ENCODE measurements at regions not wholly inside any gene's neighbourhood (a gene's known extent, or its start where the extent isn't known, plus 50 kb on each side); places are given as distances from the start of the nearest gene placed in this dataset.

- Histone ChIP-seq H3K4me1 (ENCODE audit: insufficient read depth, low read length) (no peaks in the 10 kb centered on the region), H3K4me3 (ENCODE audit: low read length) (no peak overlapping the region), H3K27me3 (ENCODE audit: insufficient read depth, low read length) (no peaks in the 10 kb centered on the region), H2AFZ (ENCODE audit: low read depth, low read length) (no peak overlapping the region), H3K36me3 (ENCODE audit: insufficient read depth, low read length) (no peaks in the 10 kb centered on the region), H3K9me3 (ENCODE audit: low read length) (no peaks in the 10 kb centered on the region)
Observed at GRCh38 chr14:26730929-26731618, 133.2 kb upstream of the NOVA1 start.

- no peak overlapping the region for H2AFZ ChIP-seq (ENCODE audit: low read depth, low read length)
- no peaks in the 10 kb centered on the region for H3K9me3 ChIP-seq (ENCODE audit: low read length)
- H3K27me3 ChIP-seq (ENCODE audit: insufficient read depth, low read length), result no peaks in the 10 kb centered on the region
- no peak overlapping the region for H3K4me3 ChIP-seq (ENCODE audit: low read length)
- no peaks in the 10 kb centered on the region for H3K4me1 ChIP-seq (ENCODE audit: insufficient read depth, low read length)
- no peaks in the 10 kb centered on the region for H3K36me3 ChIP-seq (ENCODE audit: insufficient read depth, low read length)
Observed at GRCh38 chr14:26735811-26736210, 138.0 kb upstream of the NOVA1 start.

- no peak overlapping the region for H2AFZ ChIP-seq (ENCODE audit: low read depth, low read length)
- no peaks in the 10 kb centered on the region for H3K36me3 ChIP-seq (ENCODE audit: insufficient read depth, low read length)
- H3K27me3 ChIP-seq (ENCODE audit: insufficient read depth, low read length), result no peaks in the 10 kb centered on the region
- no peaks in the 10 kb centered on the region for H3K9me3 ChIP-seq (ENCODE audit: low read length)
- H3K4me3 ChIP-seq (ENCODE audit: low read length), result no peak overlapping the region
- no peaks in the 10 kb centered on the region for H3K4me1 ChIP-seq (ENCODE audit: insufficient read depth, low read length)
Observed at GRCh38 chr14:26738571-26738970, 140.7 kb upstream of the NOVA1 start.

DNA sequence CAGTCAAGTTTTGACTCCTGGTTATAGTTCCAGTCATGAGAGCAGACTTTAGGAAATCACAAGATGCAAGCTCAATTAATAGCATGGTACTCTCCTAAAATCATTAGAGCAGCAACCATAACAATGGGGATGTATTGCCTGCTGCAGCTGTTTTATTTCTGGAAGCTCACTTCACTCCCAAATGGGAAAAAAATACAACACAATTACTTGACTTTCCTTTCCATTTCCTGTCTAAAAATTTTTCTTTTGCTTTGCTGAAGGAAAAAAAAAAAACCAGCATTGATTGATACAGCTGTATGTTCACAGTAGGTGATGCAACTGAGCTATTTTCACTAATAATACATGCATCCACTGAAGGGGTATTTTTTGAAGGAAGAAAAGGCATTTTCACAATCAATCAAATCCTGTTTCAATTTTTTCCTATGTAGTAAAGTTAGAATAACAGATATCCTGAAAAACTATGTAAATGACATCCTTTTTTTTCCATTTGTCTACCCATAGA is 143.9 kb upstream of the NOVA1 start:
- H3K4me3 ChIP-seq (ENCODE audit: low read length), result no peak overlapping the region
- no peaks in the 10 kb centered on the region for H3K9me3 ChIP-seq (ENCODE audit: low read length)
- no peaks in the 10 kb centered on the region for H3K27me3 ChIP-seq (ENCODE audit: insufficient read depth, low read length)
- H2AFZ ChIP-seq (ENCODE audit: low read depth, low read length), result no peak overlapping the region
- H3K36me3 ChIP-seq (ENCODE audit: insufficient read depth, low read length), result no peaks in the 10 kb centered on the region
- H3K4me1 ChIP-seq (ENCODE audit: insufficient read depth, low read length), result peaks cover 3% of the 10 kb centered on the region

GRCh38 chr14:26743284-26743683 is 145.5 kb upstream of the NOVA1 start:
- no peak overlapping the region for H2AFZ ChIP-seq (ENCODE audit: low read depth, low read length)
- peaks cover 3% of the 10 kb centered on the region for H3K4me1 ChIP-seq (ENCODE audit: insufficient read depth, low read length)
- no peaks in the 10 kb centered on the region for H3K9me3 ChIP-seq (ENCODE audit: low read length)
- no peak overlapping the region for H3K4me3 ChIP-seq (ENCODE audit: low read length)
- H3K27me3 ChIP-seq (ENCODE audit: insufficient read depth, low read length), result no peaks in the 10 kb centered on the region
- H3K36me3 ChIP-seq (ENCODE audit: insufficient read depth, low read length), result no peaks in the 10 kb centered on the region

- Histone ChIP-seq H2AFZ (ENCODE audit: low read depth, low read length) (no peak overlapping the region), H3K4me1 (ENCODE audit: insufficient read depth, low read length) (peaks cover 3% of the 10 kb centered on the region), H3K36me3 (ENCODE audit: insufficient read depth, low read length) (no peaks in the 10 kb centered on the region), H3K27me3 (ENCODE audit: insufficient read depth, low read length) (no peaks in the 10 kb centered on the region), H3K9me3 (ENCODE audit: low read length) (no peaks in the 10 kb centered on the region), H3K4me3 (ENCODE audit: low read length) (no peak overlapping the region)
Observed at GRCh38 chr14:26744903-26745302, 147.1 kb upstream of the NOVA1 start.

DNA sequence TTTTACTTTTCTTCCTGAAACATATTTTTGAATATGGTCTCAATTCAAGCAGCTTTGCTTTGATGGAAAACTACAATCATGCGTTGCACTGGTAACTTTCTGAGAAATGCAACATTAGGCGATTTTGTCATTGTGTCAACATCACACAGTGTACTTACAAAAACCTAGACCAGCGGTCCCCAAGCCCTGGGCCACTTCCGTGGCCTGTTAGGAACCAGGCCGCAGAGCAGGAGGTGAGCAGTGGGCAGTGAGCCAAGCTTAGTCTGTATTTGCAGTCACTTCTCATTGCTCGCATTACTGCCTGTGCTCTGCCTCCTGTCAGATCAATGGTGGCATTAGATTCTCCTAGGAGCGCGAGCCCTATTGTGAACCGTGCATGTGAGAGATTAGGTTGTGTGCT is 163.7 kb upstream of the NOVA1 start:
- Histone ChIP-seq H3K9me3 (ENCODE audit: low read length) (no peaks in the 10 kb centered on the region), H3K36me3 (ENCODE audit: insufficient read depth, low read length) (no peaks in the 10 kb centered on the region), H3K4me1 (ENCODE audit: insufficient read depth, low read length) (peaks cover 14% of the 10 kb centered on the region), H3K4me3 (ENCODE audit: low read length) (no peak overlapping the region), H2AFZ (ENCODE audit: low read depth, low read length) (no peak overlapping the region), H3K27me3 (ENCODE audit: insufficient read depth, low read length) (no peaks in the 10 kb centered on the region)

GRCh38 chr14:26765301-26765700 is 167.5 kb upstream of the NOVA1 start:
- Histone ChIP-seq H3K9me3 (ENCODE audit: low read length) (no peaks in the 10 kb centered on the region), H2AFZ (ENCODE audit: low read depth, low read length) (no peak overlapping the region), H3K4me1 (ENCODE audit: insufficient read depth, low read length) (peaks cover 14% of the 10 kb centered on the region), H3K36me3 (ENCODE audit: insufficient read depth, low read length) (no peaks in the 10 kb centered on the region), H3K4me3 (ENCODE audit: low read length) (no peak overlapping the region), H3K27me3 (ENCODE audit: insufficient read depth, low read length) (no peaks in the 10 kb centered on the region)

- Histone ChIP-seq H3K4me3 (ENCODE audit: low read length) (no peak overlapping the region), H3K9me3 (ENCODE audit: low read length) (no peaks in the 10 kb centered on the region), H3K27me3 (ENCODE audit: insufficient read depth, low read length) (no peaks in the 10 kb centered on the region), H3K4me1 (ENCODE audit: insufficient read depth, low read length) (peaks cover 14% of the 10 kb centered on the region), H3K36me3 (ENCODE audit: insufficient read depth, low read length) (no peaks in the 10 kb centered on the region), H2AFZ (ENCODE audit: low read depth, low read length) (no peak overlapping the region)
Observed at GRCh38 chr14:26765768-26766520, 168.1 kb upstream of the NOVA1 start.

DNA sequence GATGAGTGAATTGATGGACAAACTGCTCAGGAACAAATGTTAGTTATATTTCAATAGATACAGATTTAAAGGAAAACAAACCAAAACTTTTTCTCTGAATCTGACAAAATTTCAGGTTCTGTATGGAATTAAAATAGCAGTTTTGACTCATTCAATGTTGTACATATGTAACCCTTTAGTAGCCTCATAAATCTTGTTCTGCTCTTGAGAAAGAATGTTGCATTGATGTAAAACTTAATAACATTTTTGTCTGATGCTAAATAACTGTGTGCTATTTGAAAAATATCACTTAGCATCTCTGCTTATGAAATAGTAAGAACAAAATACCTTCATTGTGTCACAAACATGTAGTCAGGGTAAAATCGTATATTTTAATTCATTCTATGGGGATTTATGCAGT is 168.9 kb upstream of the NOVA1 start:
- no peaks in the 10 kb centered on the region for H3K36me3 ChIP-seq (ENCODE audit: insufficient read depth, low read length)
- H2AFZ ChIP-seq (ENCODE audit: low read depth, low read length), result no peak overlapping the region
- H3K9me3 ChIP-seq (ENCODE audit: low read length), result no peaks in the 10 kb centered on the region
- no peaks in the 10 kb centered on the region for H3K27me3 ChIP-seq (ENCODE audit: insufficient read depth, low read length)
- no peak overlapping the region for H3K4me3 ChIP-seq (ENCODE audit: low read length)
- H3K4me1 ChIP-seq (ENCODE audit: insufficient read depth, low read length), result peaks cover 14% of the 10 kb centered on the region

- Histone ChIP-seq H3K9me3 (ENCODE audit: low read length) (no peaks in the 10 kb centered on the region), H2AFZ (ENCODE audit: low read depth, low read length) (no peak overlapping the region), H3K4me3 (ENCODE audit: low read length) (no peak overlapping the region), H3K4me1 (ENCODE audit: insufficient read depth, low read length) (peaks cover 19% of the 10 kb centered on the region), H3K36me3 (ENCODE audit: insufficient read depth, low read length) (no peaks in the 10 kb centered on the region), H3K27me3 (ENCODE audit: insufficient read depth, low read length) (no peaks in the 10 kb centered on the region)
Observed at GRCh38 chr14:26773906-26774593, 176.2 kb upstream of the NOVA1 start.

GRCh38 chr14:26775765-26776563 is 178.1 kb upstream of the NOVA1 start:
- H3K27me3 ChIP-seq (ENCODE audit: insufficient read depth, low read length), result no peaks in the 10 kb centered on the region
- no peaks in the 10 kb centered on the region for H3K36me3 ChIP-seq (ENCODE audit: insufficient read depth, low read length)
- peak overlapping the region; percentile 15 for H2AFZ ChIP-seq (ENCODE audit: low read depth, low read length)
- no peak overlapping the region for H3K4me3 ChIP-seq (ENCODE audit: low read length)
- no peaks in the 10 kb centered on the region for H3K9me3 ChIP-seq (ENCODE audit: low read length)
- peaks cover 19% of the 10 kb centered on the region for H3K4me1 ChIP-seq (ENCODE audit: insufficient read depth, low read length)
